Ishikawa (cell line): ENCODE measurements at regions not wholly inside any gene's neighbourhood (a gene's known extent, or its start where the extent isn't known, plus 50 kb on each side); places are given as distances from the start of the nearest gene placed in this dataset.

Experiments
- CEBPB ChIP-seq: IDR thresholded peaks from 2 replicates; pipeline ENCODE4 v1.6.1; 2012
- CREB1 ChIP-seq: IDR thresholded peaks from 2 replicates; pipeline ENCODE4 v1.6.1; 2012; ENCODE audit warnings: low read depth
- EP300 ChIP-seq: IDR thresholded peaks from 2 replicates; pipeline ENCODE4 v1.6.1; 2012; ENCODE audit warnings: borderline replicate concordance
- FOXM1 ChIP-seq: IDR thresholded peaks from 2 replicates; pipeline ENCODE4 v1.6.1; 2012; ENCODE audit warnings: low read depth, borderline replicate concordance
- NFIC ChIP-seq: IDR thresholded peaks from 2 replicates; pipeline ENCODE4 v1.6.1; 2012
- RAD21 ChIP-seq: IDR thresholded peaks from 2 replicates; pipeline ENCODE4 v1.6.1; 2012; ENCODE audit warnings: low read depth
- TAF1 ChIP-seq: IDR thresholded peaks from 2 replicates; pipeline ENCODE4 v1.6.1; 2012; ENCODE audit warnings: low read depth, mild to moderate bottlenecking
- TCF12 ChIP-seq: IDR thresholded peaks from 2 replicates; pipeline ENCODE4 v1.6.1; 2012; ENCODE audit warnings: low read depth
- TEAD4 ChIP-seq: IDR thresholded peaks from 2 replicates; pipeline ENCODE4 v1.6.1; 2012
- YY1 ChIP-seq: IDR thresholded peaks from 2 replicates; pipeline ENCODE4 v1.6.1; 2012; ENCODE audit warnings: low read depth
- ZBTB7A ChIP-seq: IDR thresholded peaks from 2 replicates; pipeline ENCODE4 v1.6.1; 2012; ENCODE audit warnings: low read depth
- TF ChIP-seq, protein P1 (sequence below): IDR thresholded peaks from 2 replicates; pipeline ENCODE4 v1.6.1; 2012
- TF ChIP-seq, protein P2 (sequence below): IDR thresholded peaks from 2 replicates; pipeline ENCODE4 v1.6.1; 2012; ENCODE audit warnings: low read depth, mild to moderate bottlenecking
- TF ChIP-seq, protein P3 (sequence below): IDR thresholded peaks from 2 replicates; pipeline ENCODE4 v1.6.1; 2012

- TF ChIP-seq CREB1: no peak
- TF ChIP-seq, protein P1, sequence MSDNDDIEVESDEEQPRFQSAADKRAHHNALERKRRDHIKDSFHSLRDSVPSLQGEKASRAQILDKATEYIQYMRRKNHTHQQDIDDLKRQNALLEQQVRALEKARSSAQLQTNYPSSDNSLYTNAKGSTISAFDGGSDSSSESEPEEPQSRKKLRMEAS: no peak
- TF ChIP-seq TAF1: no peak
- TF ChIP-seq EP300: no peak
- TF ChIP-seq FOXM1: no peak
- TF ChIP-seq, protein P2, sequence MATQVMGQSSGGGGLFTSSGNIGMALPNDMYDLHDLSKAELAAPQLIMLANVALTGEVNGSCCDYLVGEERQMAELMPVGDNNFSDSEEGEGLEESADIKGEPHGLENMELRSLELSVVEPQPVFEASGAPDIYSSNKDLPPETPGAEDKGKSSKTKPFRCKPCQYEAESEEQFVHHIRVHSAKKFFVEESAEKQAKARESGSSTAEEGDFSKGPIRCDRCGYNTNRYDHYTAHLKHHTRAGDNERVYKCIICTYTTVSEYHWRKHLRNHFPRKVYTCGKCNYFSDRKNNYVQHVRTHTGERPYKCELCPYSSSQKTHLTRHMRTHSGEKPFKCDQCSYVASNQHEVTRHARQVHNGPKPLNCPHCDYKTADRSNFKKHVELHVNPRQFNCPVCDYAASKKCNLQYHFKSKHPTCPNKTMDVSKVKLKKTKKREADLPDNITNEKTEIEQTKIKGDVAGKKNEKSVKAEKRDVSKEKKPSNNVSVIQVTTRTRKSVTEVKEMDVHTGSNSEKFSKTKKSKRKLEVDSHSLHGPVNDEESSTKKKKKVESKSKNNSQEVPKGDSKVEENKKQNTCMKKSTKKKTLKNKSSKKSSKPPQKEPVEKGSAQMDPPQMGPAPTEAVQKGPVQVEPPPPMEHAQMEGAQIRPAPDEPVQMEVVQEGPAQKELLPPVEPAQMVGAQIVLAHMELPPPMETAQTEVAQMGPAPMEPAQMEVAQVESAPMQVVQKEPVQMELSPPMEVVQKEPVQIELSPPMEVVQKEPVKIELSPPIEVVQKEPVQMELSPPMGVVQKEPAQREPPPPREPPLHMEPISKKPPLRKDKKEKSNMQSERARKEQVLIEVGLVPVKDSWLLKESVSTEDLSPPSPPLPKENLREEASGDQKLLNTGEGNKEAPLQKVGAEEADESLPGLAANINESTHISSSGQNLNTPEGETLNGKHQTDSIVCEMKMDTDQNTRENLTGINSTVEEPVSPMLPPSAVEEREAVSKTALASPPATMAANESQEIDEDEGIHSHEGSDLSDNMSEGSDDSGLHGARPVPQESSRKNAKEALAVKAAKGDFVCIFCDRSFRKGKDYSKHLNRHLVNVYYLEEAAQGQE: no peak
- no peak for TF ChIP-seq CEBPB
- TF ChIP-seq YY1: no peak
- TF ChIP-seq NFIC: no peak
- TF ChIP-seq RAD21: no peak
- no peak for TF ChIP-seq TCF12
- TF ChIP-seq ZBTB7A: no peak
- TF ChIP-seq TEAD4: no peak
- TF ChIP-seq, protein P3, sequence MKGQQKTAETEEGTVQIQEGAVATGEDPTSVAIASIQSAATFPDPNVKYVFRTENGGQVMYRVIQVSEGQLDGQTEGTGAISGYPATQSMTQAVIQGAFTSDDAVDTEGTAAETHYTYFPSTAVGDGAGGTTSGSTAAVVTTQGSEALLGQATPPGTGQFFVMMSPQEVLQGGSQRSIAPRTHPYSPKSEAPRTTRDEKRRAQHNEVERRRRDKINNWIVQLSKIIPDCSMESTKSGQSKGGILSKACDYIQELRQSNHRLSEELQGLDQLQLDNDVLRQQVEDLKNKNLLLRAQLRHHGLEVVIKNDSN: no peak
These were observed 575.5 kb downstream of the SOX6 start for GRCh38 chr11:15780837-15781236.
